RWPE1 (cell line): ENCODE measurements at regions not wholly inside any gene's neighbourhood (a gene's known extent, or its start where the extent isn't known, plus 50 kb on each side); places are given as distances from the start of the nearest gene placed in this dataset.

Experiments used
- CTCF ChIA-PET: fragments of 350-600 bp; sonication (Branson Sonifier 250); formaldehyde crosslinking; extraction: SDS; loops from one replicate; lab custom pipeline; 2021; lab: Yijun Ruan, JAX
- POLR2A ChIA-PET: fragments of 400-600 bp; formaldehyde crosslinking; extraction: SDS; loops from one replicate; lab custom pipeline; 2020; ENCODE audit warnings: antibody characterized with exemption; ENCODE audit not compliant: low non-redundant PET; lab: Yijun Ruan, JAX
- DNase-seq: peaks from one replicate; pipeline ENCODE4 v3.0.0; 2012; ENCODE audit warnings: low spot score
- H3K27ac ChIP-seq: fragments of 450-650 bp; 2 replicates; pipeline ENCODE4 v1.5.1; 2017
- CTCF ChIP-seq: fragments of 450-650 bp; conservative IDR thresholded peaks from 2 replicates; pipeline ENCODE4 v1.5.1; 2017; ENCODE audit warnings: low read depth, mild to moderate bottlenecking

DNA sequence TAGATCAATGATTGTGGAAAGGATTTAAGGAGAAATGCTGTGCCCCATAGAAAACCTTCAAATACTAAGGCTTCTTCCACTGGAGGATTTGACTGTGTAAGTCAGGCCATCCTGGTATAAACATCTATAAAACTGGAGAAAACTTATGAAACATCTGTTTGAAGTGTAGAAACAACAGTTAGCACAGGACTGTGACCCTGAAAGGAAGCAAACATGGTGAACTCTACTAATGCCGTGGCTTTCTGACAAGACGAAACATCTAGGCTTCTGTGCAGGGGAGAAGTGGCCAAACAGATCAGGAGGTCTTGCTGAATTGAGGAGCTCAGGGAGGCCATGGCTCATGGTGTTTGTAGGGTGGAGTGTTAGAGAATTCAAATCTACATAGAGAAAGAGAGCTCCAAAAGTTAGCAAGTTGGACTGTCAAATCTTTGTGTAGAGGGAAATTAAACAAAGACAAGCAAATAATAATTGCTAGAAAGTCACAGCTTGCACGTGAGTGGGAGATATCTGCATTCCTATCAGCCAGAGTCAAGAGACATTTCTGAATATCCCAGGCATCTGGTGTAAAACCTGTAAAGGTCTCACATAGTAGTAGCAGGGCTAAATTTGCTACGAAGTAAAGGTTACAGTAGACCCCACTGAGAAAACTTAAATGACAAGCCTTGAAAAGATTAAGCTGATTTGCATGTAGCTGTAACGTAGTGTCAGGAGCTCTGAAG, 566.8 kb upstream of the B3GALT2 start:
- ChIA-PET CTCF (interaction anchor here (0.7 kb wide), 1 partner anchor 460 kb away, joined by 3 read pairs; no protein-coding TSS in a partner anchor), POLR2A (no interaction called here)
- H3K27ac ChIP-seq = no peak overlapping the region
- no peak for TF ChIP-seq CTCF
- no peak for DNase-seq

DNA sequence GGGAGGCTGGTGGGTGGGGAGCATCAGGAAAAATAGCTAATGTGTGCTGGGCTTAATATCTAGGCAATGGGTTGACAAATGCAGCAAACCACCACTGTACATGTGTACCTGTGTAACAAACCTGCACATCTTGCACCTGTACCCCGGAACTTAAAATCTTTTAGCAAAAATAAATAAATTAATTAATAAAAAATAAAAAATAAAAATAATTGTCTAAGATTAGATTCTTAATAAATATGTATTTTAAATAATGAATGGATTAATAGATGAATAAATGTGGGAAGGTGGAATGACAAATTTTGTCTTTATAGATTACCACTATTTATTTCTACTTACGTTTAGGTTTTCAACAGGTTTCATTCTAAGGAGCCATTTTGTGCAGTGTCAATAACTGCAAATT, 563.5 kb upstream of the B3GALT2 start:
- H3K27ac ChIP-seq = no peak overlapping the region
- CTCF ChIA-PET = no interaction called here

DNA sequence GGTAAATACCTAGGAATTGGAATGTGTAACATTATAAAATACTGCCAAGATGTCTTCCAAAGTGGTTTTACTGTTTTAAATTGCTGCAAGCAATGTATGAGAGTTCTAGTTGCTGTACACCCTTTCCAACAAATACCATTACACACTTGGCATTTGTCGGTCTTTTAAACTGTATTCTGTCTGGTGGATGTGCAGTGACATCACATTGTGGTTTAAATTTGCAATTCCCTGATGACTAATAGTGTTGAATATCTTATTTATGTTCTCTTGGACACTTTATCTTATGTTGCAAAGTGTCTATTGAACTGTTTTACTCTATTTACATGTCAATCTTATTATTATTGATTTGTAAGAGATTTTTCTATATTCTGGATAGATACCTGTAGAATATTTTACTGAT, 561.2 kb upstream of the B3GALT2 start:
- CTCF ChIA-PET = no interaction called here
- POLR2A ChIA-PET = no interaction called here
- no peak overlapping the region for H3K27ac ChIP-seq
- no peak for TF ChIP-seq CTCF
- DNase-seq = no peak

More for the DNA sequence above, 563.5 kb upstream of the B3GALT2 start:
- no peak for TF ChIP-seq CTCF
- no peak for DNase-seq
- POLR2A ChIA-PET = no interaction called here

GRCh38 chr1:193741228-193741627, 554.8 kb upstream of the B3GALT2 start:
- CTCF ChIA-PET = no interaction called here
- TF ChIP-seq CTCF = no peak
- H3K27ac ChIP-seq = no peak overlapping the region
- no peak for DNase-seq
- POLR2A ChIA-PET = no interaction called here

DNA sequence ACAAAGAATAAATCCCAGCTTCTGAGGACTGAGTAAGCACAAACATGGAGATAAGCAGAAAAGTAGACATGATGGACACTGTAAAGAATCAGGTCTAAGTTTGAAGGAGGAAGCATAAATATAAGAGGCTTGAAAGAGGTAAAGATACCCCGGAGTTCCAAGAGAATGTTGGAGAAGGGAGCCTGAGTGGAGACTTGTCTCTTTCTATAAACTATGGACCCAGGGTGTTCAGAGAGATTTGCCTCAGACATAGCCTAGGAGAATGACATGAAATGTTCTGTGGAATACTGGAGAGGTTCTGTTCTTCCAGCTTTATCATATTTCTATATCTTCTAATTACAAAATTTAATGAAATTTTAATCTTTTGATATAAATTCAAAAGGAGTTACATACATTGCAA, 554.3 kb upstream of the B3GALT2 start:
- DNase-seq = no peak
- POLR2A ChIA-PET = no interaction called here
- CTCF ChIA-PET = no interaction called here

GRCh38 chr1:193736507-193736906, 550.1 kb upstream of the B3GALT2 start:
- TF ChIP-seq CTCF = no peak
- POLR2A ChIA-PET = no interaction called here
- no peak overlapping the region for H3K27ac ChIP-seq
- CTCF ChIA-PET = no interaction called here
- no peak for DNase-seq

More for the DNA sequence above, 554.3 kb upstream of the B3GALT2 start:
- H3K27ac ChIP-seq = no peak overlapping the region
- TF ChIP-seq CTCF = no peak
